ENCODE measurements at regions not wholly inside any gene's neighbourhood (a gene's known extent, or its start where the extent isn't known, plus 50 kb on each side); places are given as distances from the start of the nearest gene placed in this dataset.

DNA sequence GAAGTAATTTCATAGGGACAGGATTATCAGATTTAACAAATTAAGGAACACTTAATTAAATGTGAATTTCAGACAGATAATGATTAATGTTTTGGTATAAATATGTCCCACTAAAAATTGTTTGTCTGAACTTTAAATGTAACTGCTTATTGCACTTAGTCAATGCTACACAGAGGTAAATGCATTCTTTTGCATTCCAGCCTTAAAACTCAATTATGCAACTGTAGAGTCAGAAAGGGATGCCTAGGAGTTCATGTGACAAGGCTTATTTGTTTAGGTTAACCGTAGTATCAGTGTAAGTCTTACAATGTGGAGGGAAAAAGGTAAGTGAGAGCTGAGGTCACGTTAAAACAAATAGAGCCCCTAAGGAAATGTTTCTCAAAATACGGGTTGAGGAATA lies 347.2 kb upstream of the ARGLU1 start:
- no peak for TF ChIP-seq POLR2A (IDR thresholded peaks at IDR 0.05; ENCODE audit: low read depth)
- TF ChIP-seq, protein P1, sequence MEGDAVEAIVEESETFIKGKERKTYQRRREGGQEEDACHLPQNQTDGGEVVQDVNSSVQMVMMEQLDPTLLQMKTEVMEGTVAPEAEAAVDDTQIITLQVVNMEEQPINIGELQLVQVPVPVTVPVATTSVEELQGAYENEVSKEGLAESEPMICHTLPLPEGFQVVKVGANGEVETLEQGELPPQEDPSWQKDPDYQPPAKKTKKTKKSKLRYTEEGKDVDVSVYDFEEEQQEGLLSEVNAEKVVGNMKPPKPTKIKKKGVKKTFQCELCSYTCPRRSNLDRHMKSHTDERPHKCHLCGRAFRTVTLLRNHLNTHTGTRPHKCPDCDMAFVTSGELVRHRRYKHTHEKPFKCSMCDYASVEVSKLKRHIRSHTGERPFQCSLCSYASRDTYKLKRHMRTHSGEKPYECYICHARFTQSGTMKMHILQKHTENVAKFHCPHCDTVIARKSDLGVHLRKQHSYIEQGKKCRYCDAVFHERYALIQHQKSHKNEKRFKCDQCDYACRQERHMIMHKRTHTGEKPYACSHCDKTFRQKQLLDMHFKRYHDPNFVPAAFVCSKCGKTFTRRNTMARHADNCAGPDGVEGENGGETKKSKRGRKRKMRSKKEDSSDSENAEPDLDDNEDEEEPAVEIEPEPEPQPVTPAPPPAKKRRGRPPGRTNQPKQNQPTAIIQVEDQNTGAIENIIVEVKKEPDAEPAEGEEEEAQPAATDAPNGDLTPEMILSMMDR (IDR thresholded peaks at IDR 0.05): no peak
